ENCODE measurements at regions not wholly inside any gene's neighbourhood (a gene's known extent, or its start where the extent isn't known, plus 50 kb on each side); places are given as distances from the start of the nearest gene placed in this dataset.

DNA sequence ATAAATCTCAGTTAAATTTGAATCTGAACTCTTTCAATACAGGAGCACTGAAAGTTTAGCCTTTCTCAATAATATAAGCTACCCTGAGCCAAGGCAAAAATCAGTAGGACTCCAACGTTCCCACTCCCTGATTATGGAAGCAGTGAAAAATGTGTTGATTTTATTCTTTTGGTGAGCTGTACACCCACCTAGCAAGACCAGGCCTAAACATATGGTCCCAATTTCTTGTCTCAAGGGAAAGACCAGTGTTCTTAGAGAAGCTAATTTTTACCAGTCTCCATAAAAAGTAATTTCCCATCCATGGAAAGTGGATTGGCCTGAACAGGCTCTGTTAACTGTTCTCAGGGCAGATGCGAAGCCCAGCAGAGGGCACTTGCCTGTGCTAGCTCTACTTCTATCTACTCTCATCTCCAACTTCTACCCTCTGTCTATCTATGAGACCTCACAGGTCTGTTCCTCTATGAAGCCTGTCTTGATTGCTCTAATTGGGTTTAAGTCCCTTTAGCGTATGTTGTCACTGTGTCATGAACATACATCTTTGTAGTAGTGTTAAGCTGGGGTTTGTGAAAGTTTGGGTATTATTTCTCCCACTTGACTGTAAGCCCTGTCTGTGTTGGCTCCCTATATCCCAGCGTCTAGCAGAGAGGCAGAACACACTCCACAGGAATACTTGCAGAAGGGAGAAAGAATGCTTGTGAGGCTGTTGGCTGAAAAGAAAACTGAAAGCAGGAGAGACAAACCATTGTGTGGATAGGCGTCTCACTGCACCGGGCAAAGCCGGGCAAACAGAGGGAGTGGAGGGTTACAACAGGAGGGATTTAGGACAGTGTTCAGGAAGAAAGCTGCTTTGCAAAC is 167.1 kb upstream of the MAF start:
- TF ChIP-seq, protein P1, sequence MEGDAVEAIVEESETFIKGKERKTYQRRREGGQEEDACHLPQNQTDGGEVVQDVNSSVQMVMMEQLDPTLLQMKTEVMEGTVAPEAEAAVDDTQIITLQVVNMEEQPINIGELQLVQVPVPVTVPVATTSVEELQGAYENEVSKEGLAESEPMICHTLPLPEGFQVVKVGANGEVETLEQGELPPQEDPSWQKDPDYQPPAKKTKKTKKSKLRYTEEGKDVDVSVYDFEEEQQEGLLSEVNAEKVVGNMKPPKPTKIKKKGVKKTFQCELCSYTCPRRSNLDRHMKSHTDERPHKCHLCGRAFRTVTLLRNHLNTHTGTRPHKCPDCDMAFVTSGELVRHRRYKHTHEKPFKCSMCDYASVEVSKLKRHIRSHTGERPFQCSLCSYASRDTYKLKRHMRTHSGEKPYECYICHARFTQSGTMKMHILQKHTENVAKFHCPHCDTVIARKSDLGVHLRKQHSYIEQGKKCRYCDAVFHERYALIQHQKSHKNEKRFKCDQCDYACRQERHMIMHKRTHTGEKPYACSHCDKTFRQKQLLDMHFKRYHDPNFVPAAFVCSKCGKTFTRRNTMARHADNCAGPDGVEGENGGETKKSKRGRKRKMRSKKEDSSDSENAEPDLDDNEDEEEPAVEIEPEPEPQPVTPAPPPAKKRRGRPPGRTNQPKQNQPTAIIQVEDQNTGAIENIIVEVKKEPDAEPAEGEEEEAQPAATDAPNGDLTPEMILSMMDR (IDR thresholded peaks at IDR 0.05; ENCODE audit: extremely low read depth, insufficient read depth, missing control alignments): peak; percentile 38
- DNase-seq (ENCODE audit: low spot score): no peak
- in situ Hi-C loops (cut with MboI; ENCODE audit: low pct_unique_long_range_greater_than_20kb, low sequenced_read_pairs, unreplicated experiment): no loop called here

GRCh38 chr16:79765901-79766394 is 165.4 kb upstream of the MAF start:
- in situ Hi-C loops (cut with MboI; ENCODE audit: low pct_unique_long_range_greater_than_20kb, low sequenced_read_pairs, unreplicated experiment): no loop called here
- no peak for DNase-seq (ENCODE audit: low spot score)
- TF ChIP-seq, protein P1 (IDR thresholded peaks at IDR 0.05; ENCODE audit: extremely low read depth, insufficient read depth, missing control alignments): no peak

GRCh38 chr16:79765431-79765830 is 164.9 kb upstream of the MAF start:
- in situ Hi-C loops (cut with MboI; ENCODE audit: low pct_unique_long_range_greater_than_20kb, low sequenced_read_pairs, unreplicated experiment): no loop called here
- no peak for DNase-seq (ENCODE audit: low spot score)
- TF ChIP-seq, protein P1 (IDR thresholded peaks at IDR 0.05; ENCODE audit: extremely low read depth, insufficient read depth, missing control alignments): no peak

DNA sequence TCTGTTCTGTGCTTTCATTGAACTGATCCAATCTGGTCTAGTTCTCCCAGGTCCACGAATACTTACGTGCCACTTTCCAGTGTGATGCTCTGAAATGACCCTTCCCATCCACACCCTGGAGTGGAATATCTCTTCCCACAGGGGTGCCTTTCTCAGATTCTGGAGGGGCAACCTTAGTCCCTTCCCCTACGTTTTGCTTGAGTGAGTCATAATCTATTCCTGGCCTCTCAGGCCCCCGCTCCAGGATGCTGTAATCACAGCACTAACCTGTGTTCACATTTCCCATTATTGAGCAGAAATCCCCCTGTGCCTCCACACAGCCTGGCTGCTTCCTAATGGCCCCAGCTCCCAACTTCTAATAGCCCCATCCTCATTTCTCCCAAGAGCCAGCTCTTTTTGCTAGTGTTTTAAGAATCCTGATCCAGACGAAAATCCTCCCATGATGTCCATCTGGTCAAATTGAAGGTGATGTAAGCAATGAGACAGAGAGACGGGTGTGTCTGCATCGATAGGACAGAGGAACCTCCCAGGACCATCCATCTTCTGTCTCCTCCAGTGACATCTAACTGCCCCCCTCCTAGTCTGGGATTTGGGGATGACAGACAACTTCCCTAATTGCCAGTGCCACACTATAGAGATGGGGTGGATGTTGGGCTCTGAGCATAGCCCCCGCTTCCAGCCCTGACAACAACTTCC is 164.0 kb upstream of the MAF start:
- TF ChIP-seq, protein P1 (IDR thresholded peaks at IDR 0.05; ENCODE audit: extremely low read depth, insufficient read depth, missing control alignments): no peak
- in situ Hi-C loops (cut with MboI; ENCODE audit: low pct_unique_long_range_greater_than_20kb, low sequenced_read_pairs, unreplicated experiment): no loop called here
- no peak for DNase-seq (ENCODE audit: low spot score)

DNA sequence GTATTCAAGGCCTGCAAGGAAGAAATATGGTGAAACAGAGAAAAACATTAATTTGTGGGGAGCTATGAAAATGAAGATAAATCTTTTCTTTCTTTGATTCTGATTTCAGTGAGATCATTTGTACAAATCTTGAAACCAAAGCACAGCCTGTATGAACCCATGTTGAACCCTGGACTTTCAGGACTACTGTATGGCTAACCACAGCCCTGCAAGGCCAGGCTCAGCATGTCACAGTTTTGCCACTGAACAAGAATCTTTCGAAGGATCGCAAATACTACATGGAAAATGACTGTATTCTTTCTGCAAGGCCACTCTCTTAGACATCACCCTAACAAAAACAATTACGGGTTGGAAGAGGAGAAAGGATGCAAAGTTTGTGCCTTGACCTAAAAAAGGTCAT is 161.7 kb upstream of the MAF start:
- in situ Hi-C loops (cut with MboI; ENCODE audit: low pct_unique_long_range_greater_than_20kb, low sequenced_read_pairs, unreplicated experiment): no loop called here
- no peak for DNase-seq (ENCODE audit: low spot score)
- TF ChIP-seq, protein P1 (IDR thresholded peaks at IDR 0.05; ENCODE audit: extremely low read depth, insufficient read depth, missing control alignments): no peak

GRCh38 chr16:79758615-79759346 is 158.2 kb upstream of the MAF start:
- in situ Hi-C loops (cut with MboI; ENCODE audit: low pct_unique_long_range_greater_than_20kb, low sequenced_read_pairs, unreplicated experiment): no loop called here
- TF ChIP-seq, protein P1 (IDR thresholded peaks at IDR 0.05; ENCODE audit: extremely low read depth, insufficient read depth, missing control alignments): no peak
- no peak for DNase-seq (ENCODE audit: low spot score)

All from GM13977 (cell line).